H4 (cell line): ENCODE measurements at regions not wholly inside any gene's neighbourhood (a gene's known extent, or its start where the extent isn't known, plus 50 kb on each side); places are given as distances from the start of the nearest gene placed in this dataset.

Experiments
- DNase-seq: peaks from one replicate; pipeline ENCODE4 v3.0.0-alpha.2; 2015; ENCODE audit warnings: low spot score

GRCh38 chr3:103342205-103342731 is 907.5 kb downstream of the ZPLD1 start:
- no peak for DNase-seq

GRCh38 chr3:103349760-103350159 is 914.9 kb downstream of the ZPLD1 start:
- DNase-seq: no peak

GRCh38 chr3:103365467-103365866 is 930.7 kb downstream of the ZPLD1 start:
- DNase-seq: no peak

- DNase-seq: no peak
Measured at GRCh38 chr3:103367481-103367880, 932.7 kb downstream of the ZPLD1 start.

GRCh38 chr3:103371411-103371810 is 936.6 kb downstream of the ZPLD1 start:
- DNase-seq: no peak

- DNase-seq: no peak
Measured at GRCh38 chr3:103372031-103372430, 937.2 kb downstream of the ZPLD1 start.

- DNase-seq: no peak
Measured at GRCh38 chr3:103380391-103380790, 945.6 kb downstream of the ZPLD1 start.

- no peak for DNase-seq
Measured at GRCh38 chr3:103381296-103382079, 946.7 kb downstream of the ZPLD1 start.

- DNase-seq: no peak
Measured at GRCh38 chr3:103385961-103386656, 951.3 kb downstream of the ZPLD1 start.

GRCh38 chr3:103388214-103388613 is 953.4 kb downstream of the ZPLD1 start:
- DNase-seq: peak; percentile 24

GRCh38 chr3:103389356-103389755 is 954.5 kb downstream of the ZPLD1 start:
- no peak for DNase-seq

GRCh38 chr3:103393395-103394186 is 958.8 kb downstream of the ZPLD1 start:
- DNase-seq: peak; percentile 5

GRCh38 chr3:103403191-103403590 is 968.4 kb downstream of the ZPLD1 start:
- no peak for DNase-seq

- DNase-seq: no peak
Measured at GRCh38 chr3:103406320-103406850, 971.6 kb downstream of the ZPLD1 start.

- no peak for DNase-seq
Measured at GRCh38 chr3:103410231-103410630, 975.4 kb downstream of the ZPLD1 start.

- DNase-seq: no peak
Measured at GRCh38 chr3:103421460-103421859, 986.6 kb downstream of the ZPLD1 start.

- no peak for DNase-seq
Measured at GRCh38 chr3:103437883-103438282, 1003.1 kb downstream of the ZPLD1 start.

GRCh38 chr3:103440539-103441203 is 1005.9 kb downstream of the ZPLD1 start:
- no peak for DNase-seq

- DNase-seq: no peak
Measured at GRCh38 chr3:103446953-103447629, 1012.3 kb downstream of the ZPLD1 start.

- DNase-seq: no peak
Measured at GRCh38 chr3:103453152-103453551, 1018.3 kb downstream of the ZPLD1 start.

- DNase-seq: no peak
Measured at GRCh38 chr3:103459815-103460214, 1025.0 kb downstream of the ZPLD1 start.
